WERI-Rb-1 (cell line): ENCODE measurements at regions not wholly inside any gene's neighbourhood (a gene's known extent, or its start where the extent isn't known, plus 50 kb on each side); places are given as distances from the start of the nearest gene placed in this dataset.
A peak's percentile ranks its signal among the peaks of the same experiment; 100 is the strongest.

Experiments
- DNase-seq: peaks from one replicate; pipeline ENCODE4 v3.0.0-alpha.2; 2020
- H3K27ac ChIP-seq: fragments of 250-450 bp; sonication (Bioruptor Pico); 2 replicates; pipeline ENCODE4 v1.5.1; 2020; ENCODE audit warnings: mild to moderate bottlenecking, moderate library complexity
- H3K27me3 ChIP-seq: fragments of 250-450 bp; sonication (Bioruptor Pico); 2 replicates; pipeline ENCODE4 v1.5.1; 2021; ENCODE audit warnings: mild to moderate bottlenecking, low read depth, moderate library complexity; ENCODE audit not compliant: insufficient read depth, severe bottlenecking
- H3K36me3 ChIP-seq: fragments of 250-450 bp; sonication (Bioruptor Pico); 2 replicates; pipeline ENCODE4 v1.5.1; 2020; ENCODE audit warnings: mild to moderate bottlenecking, moderate library complexity
- H3K4me3 ChIP-seq: 2 replicates; pipeline ENCODE4 v1.5.1; 2011; ENCODE audit warnings: low read depth, mild to moderate bottlenecking, control low read depth, low read length
- H3K9me3 ChIP-seq: fragments of 250-450 bp; sonication (Bioruptor Pico); 2 replicates; pipeline ENCODE4 v1.5.1; 2021; ENCODE audit warnings: mild to moderate bottlenecking, moderate library complexity; ENCODE audit not compliant: severe bottlenecking
- CTCF ChIP-seq: IDR thresholded peaks from 2 replicates; pipeline ENCODE4 v1.5.1; 2011; ENCODE audit warnings: low read depth, mild to moderate bottlenecking, control low read depth, inconsistent platforms, low read length

- no peak for DNase-seq
- H3K9me3 ChIP-seq, result no peaks in the 10 kb centered on the region
- no peak overlapping the region for H3K27ac ChIP-seq
- no peak for TF ChIP-seq CTCF
- H3K27me3 ChIP-seq, result no peaks in the 10 kb centered on the region
- H3K36me3 ChIP-seq, result no peaks in the 10 kb centered on the region
- H3K4me3 ChIP-seq, result no peak overlapping the region
Measured at GRCh38 chr3:72659596-72659995, 188.6 kb downstream of the SHQ1 start.

GRCh38 chr3:72659188-72659587 is 189.1 kb downstream of the SHQ1 start:
- Histone ChIP-seq H3K27ac (no peak overlapping the region), H3K27me3 (no peaks in the 10 kb centered on the region), H3K4me3 (no peak overlapping the region), H3K36me3 (no peaks in the 10 kb centered on the region), H3K9me3 (no peaks in the 10 kb centered on the region)
- DNase-seq, result no peak
- no peak for TF ChIP-seq CTCF

- H3K27ac ChIP-seq, result no peak overlapping the region
Measured at GRCh38 chr3:72658466-72659100, 189.7 kb downstream of the SHQ1 start.

GRCh38 chr3:72657666-72658065 is 190.6 kb downstream of the SHQ1 start:
- no peaks in the 10 kb centered on the region for H3K36me3 ChIP-seq
- no peaks in the 10 kb centered on the region for H3K9me3 ChIP-seq
- H3K27me3 ChIP-seq, result no peaks in the 10 kb centered on the region
- TF ChIP-seq CTCF, result no peak
- no peak overlapping the region for H3K4me3 ChIP-seq
- H3K27ac ChIP-seq, result no peak overlapping the region
- no peak for DNase-seq

More at GRCh38 chr3:72658466-72659100, 189.7 kb downstream of the SHQ1 start:
- Histone ChIP-seq H3K4me3 (no peak overlapping the region), H3K27me3 (no peaks in the 10 kb centered on the region), H3K9me3 (no peaks in the 10 kb centered on the region), H3K36me3 (no peaks in the 10 kb centered on the region)
- no peak for DNase-seq
- TF ChIP-seq CTCF, result no peak

GRCh38 chr3:72655723-72656122 is 192.5 kb downstream of the SHQ1 start:
- Histone ChIP-seq H3K9me3 (no peaks in the 10 kb centered on the region), H3K27ac (no peak overlapping the region), H3K36me3 (no peaks in the 10 kb centered on the region), H3K27me3 (no peaks in the 10 kb centered on the region), H3K4me3 (no peak overlapping the region)
- no peak for DNase-seq
- TF ChIP-seq CTCF, result peak; percentile 36

GRCh38 chr3:72655131-72655551 is 193.1 kb downstream of the SHQ1 start:
- TF ChIP-seq CTCF, result no peak
- Histone ChIP-seq H3K36me3 (no peaks in the 10 kb centered on the region), H3K4me3 (no peak overlapping the region), H3K27ac (no peak overlapping the region), H3K9me3 (no peaks in the 10 kb centered on the region), H3K27me3 (no peaks in the 10 kb centered on the region)
- no peak for DNase-seq
